ENCODE measurements at regions not wholly inside any gene's neighbourhood (a gene's known extent, or its start where the extent isn't known, plus 50 kb on each side); places are given as distances from the start of the nearest gene placed in this dataset.

- no peak for DNase-seq (ENCODE audit: low spot score)
- ATAC-seq (ENCODE audit: low FRiP score) = no peak
Measured at GRCh38 chr2:122139739-122140420, 384.4 kb downstream of the TSN start.

GRCh38 chr2:122144884-122145283 is 389.4 kb downstream of the TSN start:
- DNase-seq (ENCODE audit: low spot score) (no peak), ATAC-seq (ENCODE audit: low FRiP score) (no peak)
- TF ChIP-seq CTCF (IDR thresholded peaks at IDR 0.05) = no peak

More at GRCh38 chr2:122139739-122140420, 384.4 kb downstream of the TSN start:
- TF ChIP-seq CTCF (IDR thresholded peaks at IDR 0.05) = no peak

GRCh38 chr2:122145856-122146255 is 390.4 kb downstream of the TSN start:
- no peak for TF ChIP-seq CTCF (IDR thresholded peaks at IDR 0.05)
- no peak for DNase-seq (ENCODE audit: low spot score)
- no peak for ATAC-seq (ENCODE audit: low FRiP score)

- TF ChIP-seq CTCF (IDR thresholded peaks at IDR 0.05) = no peak
- DNase-seq (ENCODE audit: low spot score) (no peak), ATAC-seq (ENCODE audit: low FRiP score) (no peak)
Measured at GRCh38 chr2:122148128-122148767, 392.8 kb downstream of the TSN start.

- ATAC-seq (ENCODE audit: low FRiP score) = no peak
- no peak for TF ChIP-seq CTCF (IDR thresholded peaks at IDR 0.05)
Measured at GRCh38 chr2:122150524-122151280, 395.3 kb downstream of the TSN start.

GRCh38 chr2:122152571-122152970 is 397.1 kb downstream of the TSN start:
- ATAC-seq (ENCODE audit: low FRiP score) (no peak), DNase-seq (ENCODE audit: low spot score) (no peak)
- TF ChIP-seq CTCF (IDR thresholded peaks at IDR 0.05) = no peak

More at GRCh38 chr2:122150524-122151280, 395.3 kb downstream of the TSN start:
- no peak for DNase-seq (ENCODE audit: low spot score)

All from omental fat pad (tissue), 3 donors.